ENCODE measurements at regions not wholly inside any gene's neighbourhood (a gene's known extent, or its start where the extent isn't known, plus 50 kb on each side); places are given as distances from the start of the nearest gene placed in this dataset.

DNA sequence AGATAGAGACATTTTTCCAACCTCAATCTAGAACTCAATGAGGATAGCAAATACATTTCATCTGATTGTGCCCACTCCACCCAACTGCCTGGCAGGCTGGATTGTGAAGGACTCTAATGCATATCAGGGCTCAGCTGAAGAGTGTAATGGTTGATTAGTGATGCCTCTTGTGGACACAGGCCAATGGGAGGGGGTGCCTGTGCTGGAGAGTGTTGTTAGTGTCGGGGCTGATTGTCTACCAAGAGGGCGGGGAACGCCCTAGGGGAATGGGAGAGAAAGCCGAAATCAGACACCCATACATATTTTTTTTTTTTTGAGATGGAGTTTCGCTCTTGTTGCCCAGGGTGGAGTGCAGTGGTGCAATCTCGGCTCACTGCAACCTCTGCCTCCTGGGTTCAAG, 103.7 kb upstream of the SALL4 start:
- no peak for DNase-seq (ENCODE audit: low read depth, low spot score)
- CTCF ChIA-PET, result interaction anchor here (0.6 kb wide), 1 partner anchor 206 kb away, joined by 5 read pairs; no protein-coding TSS in a partner anchor
- TF ChIP-seq, protein P1, sequence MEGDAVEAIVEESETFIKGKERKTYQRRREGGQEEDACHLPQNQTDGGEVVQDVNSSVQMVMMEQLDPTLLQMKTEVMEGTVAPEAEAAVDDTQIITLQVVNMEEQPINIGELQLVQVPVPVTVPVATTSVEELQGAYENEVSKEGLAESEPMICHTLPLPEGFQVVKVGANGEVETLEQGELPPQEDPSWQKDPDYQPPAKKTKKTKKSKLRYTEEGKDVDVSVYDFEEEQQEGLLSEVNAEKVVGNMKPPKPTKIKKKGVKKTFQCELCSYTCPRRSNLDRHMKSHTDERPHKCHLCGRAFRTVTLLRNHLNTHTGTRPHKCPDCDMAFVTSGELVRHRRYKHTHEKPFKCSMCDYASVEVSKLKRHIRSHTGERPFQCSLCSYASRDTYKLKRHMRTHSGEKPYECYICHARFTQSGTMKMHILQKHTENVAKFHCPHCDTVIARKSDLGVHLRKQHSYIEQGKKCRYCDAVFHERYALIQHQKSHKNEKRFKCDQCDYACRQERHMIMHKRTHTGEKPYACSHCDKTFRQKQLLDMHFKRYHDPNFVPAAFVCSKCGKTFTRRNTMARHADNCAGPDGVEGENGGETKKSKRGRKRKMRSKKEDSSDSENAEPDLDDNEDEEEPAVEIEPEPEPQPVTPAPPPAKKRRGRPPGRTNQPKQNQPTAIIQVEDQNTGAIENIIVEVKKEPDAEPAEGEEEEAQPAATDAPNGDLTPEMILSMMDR (IDR thresholded peaks at IDR 0.05; ENCODE audit: low read depth, low read length), result no peak

DNA sequence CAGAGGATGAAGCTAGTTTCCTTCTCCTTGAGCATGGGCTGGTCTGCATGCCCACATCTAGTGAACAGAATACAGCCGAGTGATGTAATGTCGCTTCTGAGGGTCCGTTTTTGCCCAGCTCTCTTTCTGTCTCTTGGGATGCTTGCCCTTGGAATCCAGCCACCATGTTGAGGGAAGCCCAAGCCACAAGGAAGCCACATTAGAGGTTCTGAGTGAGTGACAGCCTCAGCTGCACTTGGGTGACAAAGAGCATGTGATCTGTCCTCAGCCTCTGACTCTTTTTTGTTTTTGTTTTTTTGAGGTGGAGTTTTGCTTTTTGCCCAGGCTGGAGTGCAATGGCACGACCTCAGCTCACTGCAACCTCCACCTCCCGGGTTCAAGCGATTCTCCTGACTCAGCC, 100.6 kb upstream of the SALL4 start:
- Histone ChIP-seq H3K9me3 (ENCODE audit: control insufficient read depth, insufficient read depth, low read length) (no peaks in the 10 kb centered on the region), H3K4me3 (ENCODE audit: low read depth, low read length) (no peak overlapping the region), H3K27ac (ENCODE audit: low read depth, low read length) (no peak overlapping the region), H3K27me3 (ENCODE audit: control insufficient read depth, insufficient read depth, low read length) (no peaks in the 10 kb centered on the region)
- DNase-seq (ENCODE audit: low read depth, low spot score), result no peak
- ChIA-PET CTCF (interaction anchor here (0.6 kb wide), 1 partner anchor 202 kb away, joined by 4 read pairs; no protein-coding TSS in a partner anchor), POLR2A (interaction anchor here (0.6 kb wide), 1 partner anchor 93 kb away, joined by 8 read pairs; no protein-coding TSS in a partner anchor)
- TF ChIP-seq, protein P1 (IDR thresholded peaks at IDR 0.05; ENCODE audit: low read depth, low read length), result no peak

More for the DNA sequence above, 103.7 kb upstream of the SALL4 start:
- Histone ChIP-seq H3K9me3 (ENCODE audit: control insufficient read depth, insufficient read depth, low read length) (no peaks in the 10 kb centered on the region), H3K4me3 (ENCODE audit: low read depth, low read length) (no peak overlapping the region), H3K27ac (ENCODE audit: low read depth, low read length) (no peak overlapping the region), H3K27me3 (ENCODE audit: control insufficient read depth, insufficient read depth, low read length) (no peaks in the 10 kb centered on the region)
- POLR2A ChIA-PET, result no interaction called here

DNA sequence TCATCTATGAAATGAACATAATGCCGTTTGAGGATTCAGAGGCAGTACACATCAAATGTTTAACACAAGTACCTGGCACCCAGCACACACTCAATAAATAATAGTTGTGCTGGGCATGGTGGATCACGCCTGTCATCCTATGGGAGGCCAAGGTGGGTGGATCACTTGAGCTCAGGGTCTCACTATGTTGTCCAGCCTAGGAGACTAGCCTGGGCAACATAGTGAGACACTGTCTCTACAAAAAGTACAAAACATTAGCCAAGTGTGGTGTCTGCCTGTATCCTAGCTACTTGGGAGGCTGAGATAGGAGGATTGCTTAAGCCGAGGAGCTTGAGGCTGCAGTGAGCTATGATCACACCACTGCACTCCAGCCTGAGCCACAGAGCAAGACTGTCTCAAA, 98.1 kb upstream of the SALL4 start:
- TF ChIP-seq, protein P1 (IDR thresholded peaks at IDR 0.05; ENCODE audit: low read depth, low read length), result no peak
- H3K27ac ChIP-seq (ENCODE audit: low read depth, low read length), result no peak overlapping the region
- no peaks in the 10 kb centered on the region for H3K27me3 ChIP-seq (ENCODE audit: control insufficient read depth, insufficient read depth, low read length)
- no peak overlapping the region for H3K4me3 ChIP-seq (ENCODE audit: low read depth, low read length)
- no peak for DNase-seq (ENCODE audit: low read depth, low spot score)
- CTCF ChIA-PET, result no interaction called here
- H3K9me3 ChIP-seq (ENCODE audit: control insufficient read depth, insufficient read depth, low read length), result no peaks in the 10 kb centered on the region
- POLR2A ChIA-PET, result no interaction called here

DNA sequence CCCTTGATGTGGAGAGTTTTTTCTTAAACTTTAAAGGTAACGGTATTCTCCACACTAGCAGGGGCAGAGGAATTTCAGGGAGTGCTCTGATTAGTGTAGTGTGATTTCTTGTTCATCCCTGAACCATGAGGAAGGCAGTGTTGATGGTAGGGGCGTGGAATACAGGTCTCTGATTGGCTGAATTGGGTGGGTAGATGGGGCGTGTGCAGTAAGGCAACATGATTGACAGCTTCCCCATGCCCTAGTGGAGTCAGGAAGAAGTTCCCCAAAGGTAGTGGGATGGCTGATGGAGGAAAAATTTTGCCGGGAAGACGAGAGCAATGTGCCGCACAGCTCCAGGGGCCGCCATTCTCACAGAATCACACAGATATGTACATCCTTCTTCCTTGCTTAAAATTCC, 97.4 kb upstream of the SALL4 start:
- CTCF ChIA-PET, result no interaction called here
- H3K27me3 ChIP-seq (ENCODE audit: control insufficient read depth, insufficient read depth, low read length), result no peaks in the 10 kb centered on the region
- H3K27ac ChIP-seq (ENCODE audit: low read depth, low read length), result no peak overlapping the region
- TF ChIP-seq, protein P1 (IDR thresholded peaks at IDR 0.05; ENCODE audit: low read depth, low read length), result no peak
- POLR2A ChIA-PET, result no interaction called here
- DNase-seq (ENCODE audit: low read depth, low spot score), result no peak
- H3K9me3 ChIP-seq (ENCODE audit: control insufficient read depth, insufficient read depth, low read length), result no peaks in the 10 kb centered on the region
- H3K4me3 ChIP-seq (ENCODE audit: low read depth, low read length), result no peak overlapping the region

DNA sequence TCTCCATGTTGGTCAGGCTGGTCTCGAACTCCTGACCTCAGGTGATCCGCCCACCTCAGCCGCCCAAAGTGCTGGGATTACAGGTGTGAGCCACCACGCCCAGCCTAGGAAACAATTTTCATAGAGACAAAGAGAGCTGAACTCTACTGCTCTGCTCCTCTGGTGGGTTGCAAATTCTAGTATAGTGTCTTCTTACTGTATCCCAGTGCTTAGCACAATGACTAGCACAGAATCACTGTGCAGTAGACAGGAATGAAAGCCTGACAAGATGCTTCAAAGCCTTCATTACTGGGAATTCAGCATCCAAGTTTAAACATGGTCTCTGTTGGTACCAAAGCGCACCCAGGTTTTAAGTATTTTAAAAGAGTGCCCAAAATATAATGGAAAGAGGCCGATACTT, 96.5 kb upstream of the SALL4 start:
- H3K9me3 ChIP-seq (ENCODE audit: control insufficient read depth, insufficient read depth, low read length), result no peaks in the 10 kb centered on the region
- ChIA-PET CTCF (no interaction called here), POLR2A (interaction anchor here (0.6 kb wide), 1 partner anchor 55 kb away, joined by 5 read pairs; no protein-coding TSS in a partner anchor)
- no peak for DNase-seq (ENCODE audit: low read depth, low spot score)
- TF ChIP-seq, protein P1 (IDR thresholded peaks at IDR 0.05; ENCODE audit: low read depth, low read length), result no peak
- no peak overlapping the region for H3K4me3 ChIP-seq (ENCODE audit: low read depth, low read length)
- H3K27ac ChIP-seq (ENCODE audit: low read depth, low read length), result no peak overlapping the region
- H3K27me3 ChIP-seq (ENCODE audit: control insufficient read depth, insufficient read depth, low read length), result no peaks in the 10 kb centered on the region
